Esophagus mucosa (tissue), 1 donor: ENCODE measurements at regions not wholly inside any gene's neighbourhood (a gene's known extent, or its start where the extent isn't known, plus 50 kb on each side); places are given as distances from the start of the nearest gene placed in this dataset.
A peak's percentile ranks its signal among the peaks of the same experiment; 100 is the strongest.

Source experiments
- ATAC-seq: fragments of 200-7000 bp; cut with Tn5 transposase; one replicate; pipeline ENCODE4 v1.9.1; 2020
- donor health status: DM: yes; HTN: yes; CAD: no.

GRCh38 chr9:86407022-86407421, 52.8 kb upstream of the TUT7 start:
- ATAC-seq = peak; percentile 72

DNA sequence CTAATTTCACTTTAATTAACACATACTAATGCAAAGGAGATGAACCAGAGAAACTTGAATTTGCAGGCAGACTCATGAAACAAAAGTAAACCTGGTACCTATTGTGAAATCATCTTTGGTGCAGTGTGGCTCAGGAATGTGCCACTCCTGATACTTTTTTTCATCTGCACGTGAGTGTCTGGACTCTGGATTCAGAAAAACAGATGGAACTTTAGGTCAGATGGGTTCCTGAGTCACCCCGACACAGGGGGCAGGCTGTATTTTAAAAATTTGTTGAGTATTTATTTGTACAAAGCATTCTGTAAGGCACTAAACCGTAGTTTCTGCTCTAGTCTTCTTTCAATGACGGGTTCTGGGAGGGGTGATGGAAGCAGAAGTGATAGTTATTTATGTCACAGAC, 52.2 kb upstream of the TUT7 start:
- peak; percentile 79 for ATAC-seq

- ATAC-seq = peak; percentile 85
These were observed 51.7 kb upstream of the TUT7 start for GRCh38 chr9:86405926-86406325.

DNA sequence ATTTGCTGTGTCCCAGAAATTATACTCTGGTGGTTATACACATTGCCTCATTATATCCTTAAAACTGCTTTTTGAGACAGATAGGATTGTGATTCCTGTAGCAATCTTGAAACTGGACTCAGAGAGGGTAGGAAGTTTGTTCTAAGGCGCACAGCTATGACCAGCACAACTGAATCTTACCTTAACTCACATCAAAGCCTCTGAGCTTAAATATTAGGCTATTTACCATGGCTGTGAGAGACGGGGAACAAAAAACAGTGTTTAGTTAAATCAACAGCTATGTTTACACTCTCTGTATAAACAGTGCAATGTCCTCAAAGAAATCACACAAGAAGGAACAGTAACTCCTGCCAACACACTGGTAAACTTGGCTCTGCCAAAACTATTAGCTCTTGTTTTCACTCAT, 50.9 kb upstream of the TUT7 start:
- ATAC-seq = no peak
